Fibroblast of lung (primary cell): ENCODE measurements at regions not wholly inside any gene's neighbourhood (a gene's known extent, or its start where the extent isn't known, plus 50 kb on each side); places are given as distances from the start of the nearest gene placed in this dataset.

Experiments used
- EZH2 ChIP-seq: IDR thresholded peaks from 2 replicates; pipeline ENCODE4 v1.5.1; 2012; ENCODE audit warnings: low read length, control low read depth, mild to moderate bottlenecking; ENCODE audit errors: missing control alignments
- TF ChIP-seq, protein P1 (sequence below), 2 donors: IDR thresholded peaks in 1 of 2; conservative IDR thresholded peaks in 1 of 2; 1 replicate in 1 of 2; 2 replicates in 1 of 2; pipeline ENCODE4 v1.5.1; 2011 to 2012; ENCODE audit warnings: low read length in 2 of 2, control low read depth in 1 of 2, inconsistent platforms in 1 of 2, low read depth in 1 of 2, mild to moderate bottlenecking in 1 of 2

- TF ChIP-seq EZH2 = no peak
- TF ChIP-seq, protein P1, sequence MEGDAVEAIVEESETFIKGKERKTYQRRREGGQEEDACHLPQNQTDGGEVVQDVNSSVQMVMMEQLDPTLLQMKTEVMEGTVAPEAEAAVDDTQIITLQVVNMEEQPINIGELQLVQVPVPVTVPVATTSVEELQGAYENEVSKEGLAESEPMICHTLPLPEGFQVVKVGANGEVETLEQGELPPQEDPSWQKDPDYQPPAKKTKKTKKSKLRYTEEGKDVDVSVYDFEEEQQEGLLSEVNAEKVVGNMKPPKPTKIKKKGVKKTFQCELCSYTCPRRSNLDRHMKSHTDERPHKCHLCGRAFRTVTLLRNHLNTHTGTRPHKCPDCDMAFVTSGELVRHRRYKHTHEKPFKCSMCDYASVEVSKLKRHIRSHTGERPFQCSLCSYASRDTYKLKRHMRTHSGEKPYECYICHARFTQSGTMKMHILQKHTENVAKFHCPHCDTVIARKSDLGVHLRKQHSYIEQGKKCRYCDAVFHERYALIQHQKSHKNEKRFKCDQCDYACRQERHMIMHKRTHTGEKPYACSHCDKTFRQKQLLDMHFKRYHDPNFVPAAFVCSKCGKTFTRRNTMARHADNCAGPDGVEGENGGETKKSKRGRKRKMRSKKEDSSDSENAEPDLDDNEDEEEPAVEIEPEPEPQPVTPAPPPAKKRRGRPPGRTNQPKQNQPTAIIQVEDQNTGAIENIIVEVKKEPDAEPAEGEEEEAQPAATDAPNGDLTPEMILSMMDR (conservative IDR thresholded peaks at IDR 0.05 in 1 of 2, IDR thresholded peaks at IDR 0.05 in 1 of 2; ENCODE audit: low read depth in 1 of 2, low read length in 2 of 2) = no peak
These were observed 570.9 kb upstream of the ZFP42 start for GRCh38 chr4:187424636-187425035.
